GM11168 (cell line): ENCODE measurements at regions not wholly inside any gene's neighbourhood (a gene's known extent, or its start where the extent isn't known, plus 50 kb on each side); places are given as distances from the start of the nearest gene placed in this dataset.

ENCODE experiments used
- in situ Hi-C: fragments of 300-500 bp; cut with MboI; formaldehyde crosslinking; loops from one replicate; pipeline ENCODE4 v1.12.0; 2022; ENCODE audit warnings: low sequenced_read_pairs; ENCODE audit not compliant: unreplicated experiment

DNA sequence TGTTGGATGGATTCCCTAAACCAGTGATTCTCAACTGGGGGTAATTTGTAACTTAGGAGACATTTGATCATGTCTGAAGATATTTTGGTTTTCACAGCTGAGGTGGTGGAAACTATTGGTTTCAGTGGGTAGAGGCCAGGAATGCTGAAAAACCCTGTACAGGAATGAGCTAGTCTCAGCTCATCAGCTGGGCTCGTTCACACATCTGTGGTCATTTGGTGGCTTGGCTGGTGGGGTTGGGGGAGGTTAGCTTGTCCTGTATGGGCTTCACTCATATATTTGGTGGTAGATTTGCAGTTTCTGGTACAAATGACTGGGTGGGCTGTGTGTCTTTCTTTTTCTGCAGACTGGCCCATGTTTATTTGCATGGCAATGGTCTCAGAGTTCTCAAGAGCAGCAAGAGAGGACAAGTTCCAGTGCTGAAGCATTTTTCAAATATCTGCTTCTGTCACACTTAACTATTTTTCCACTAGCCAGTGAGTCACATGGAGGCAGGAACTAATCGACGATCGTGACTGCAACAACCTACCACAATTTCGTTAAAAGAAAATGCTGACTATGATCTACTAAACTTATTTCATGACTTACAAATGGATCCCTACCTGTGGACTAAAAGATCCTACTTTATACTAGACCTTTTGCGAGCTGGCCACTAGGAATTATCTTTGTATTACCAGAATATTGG, 321.7 kb upstream of the PLXNA2 start:
- in situ Hi-C loops: no loop called here

DNA sequence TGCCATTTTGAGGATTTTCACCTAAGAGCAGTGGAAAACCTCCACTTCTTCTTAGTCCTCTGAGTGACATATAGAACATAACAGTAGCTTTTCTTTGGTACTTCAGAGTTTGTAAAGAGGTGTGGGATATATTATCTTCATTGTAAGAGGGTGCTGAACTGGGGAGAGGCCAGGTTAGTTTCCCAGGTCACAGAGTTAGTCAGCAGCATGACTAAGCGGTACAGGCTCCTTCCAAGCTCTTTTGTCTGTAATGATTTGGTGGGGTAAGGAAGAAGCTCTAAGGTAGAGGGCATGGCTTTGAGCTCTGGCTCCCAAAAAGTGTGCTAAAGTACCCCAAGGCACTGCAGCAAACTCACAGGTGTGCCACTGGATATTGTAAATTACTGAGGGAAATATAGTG, 325.0 kb upstream of the PLXNA2 start:
- in situ Hi-C loops: no loop called here

DNA sequence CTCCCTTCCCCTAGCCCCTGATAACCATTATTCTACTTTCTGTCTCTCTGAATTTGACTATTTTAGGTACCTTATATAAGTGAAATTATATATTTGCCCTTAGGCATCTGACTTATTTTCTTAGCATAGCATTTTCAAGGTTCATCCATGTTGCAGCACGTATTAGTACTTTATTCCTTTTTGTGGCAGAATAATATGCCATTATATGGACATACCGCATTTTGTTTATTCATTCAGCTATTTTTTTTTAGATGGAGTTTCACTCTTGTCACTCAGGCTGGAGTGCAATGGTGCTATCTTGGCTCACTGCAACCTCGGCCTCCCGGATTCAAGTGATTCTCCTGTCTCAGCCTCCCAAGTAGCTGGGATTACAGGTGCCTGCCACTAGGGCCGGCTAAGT, 326.2 kb upstream of the PLXNA2 start:
- in situ Hi-C loops: no loop called here

DNA sequence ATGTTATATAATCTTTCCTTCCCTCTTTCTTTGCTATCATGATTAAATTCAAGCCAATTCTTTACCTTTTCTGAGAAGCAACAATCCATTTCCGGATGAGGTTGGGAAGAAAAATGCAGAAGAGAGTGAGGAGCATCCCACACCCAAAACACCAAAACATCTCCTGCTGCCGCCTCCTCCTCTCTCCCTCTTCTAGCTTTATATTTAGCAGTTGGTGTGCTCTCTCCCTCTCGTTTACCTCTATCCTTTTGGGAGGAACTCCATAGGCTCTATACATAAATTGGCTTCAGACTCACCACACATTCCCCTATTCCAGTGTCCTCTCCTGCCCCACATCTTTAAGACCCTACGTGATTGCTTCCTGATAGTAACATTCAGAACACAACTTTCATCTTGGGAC, 332.2 kb upstream of the PLXNA2 start:
- in situ Hi-C loops: no loop called here

DNA sequence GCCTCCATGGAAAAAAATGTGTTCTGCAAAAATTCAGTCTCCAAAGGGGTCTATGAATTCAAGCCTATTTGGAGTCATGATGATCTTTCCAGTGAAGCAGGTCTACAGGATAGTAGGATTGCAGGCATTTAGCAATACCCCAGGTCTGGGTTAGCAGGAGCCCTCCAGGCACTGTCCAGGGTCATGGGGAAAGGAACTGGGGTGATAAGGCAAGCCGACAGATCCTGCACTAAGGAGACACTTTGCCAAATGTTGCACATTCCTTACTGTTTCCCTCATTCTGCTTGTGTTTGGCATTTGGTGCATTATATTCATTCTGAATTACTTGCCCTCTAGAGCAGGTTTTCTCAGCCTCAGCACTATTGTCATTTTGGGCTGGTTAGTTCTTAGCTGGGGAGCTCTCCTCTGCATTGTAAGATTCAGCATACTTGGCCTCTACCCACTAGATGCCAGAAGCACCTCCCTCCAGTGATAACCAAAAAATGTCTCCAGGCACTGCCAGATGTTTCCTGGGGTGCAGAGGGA, 333.3 kb upstream of the PLXNA2 start:
- in situ Hi-C loops: no loop called here

DNA sequence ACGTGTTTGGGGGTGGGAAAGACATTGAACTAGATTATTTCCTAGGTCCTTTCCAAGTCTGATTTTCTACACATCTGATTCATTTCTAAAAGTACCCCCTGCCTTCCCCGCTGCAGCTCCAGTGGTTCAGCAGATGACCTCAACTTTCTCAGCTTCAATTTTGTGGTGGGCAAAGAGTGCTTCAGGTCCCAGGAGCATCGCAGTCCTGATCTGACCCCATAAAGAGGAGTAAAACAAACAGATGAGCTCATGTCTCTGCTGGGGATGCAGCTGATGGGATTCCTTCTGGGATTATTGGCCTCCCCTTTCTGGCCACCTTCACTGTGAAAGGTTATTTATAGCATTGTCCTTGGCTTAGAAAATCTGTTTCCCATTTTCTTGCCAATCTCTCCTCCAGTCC, 337.0 kb upstream of the PLXNA2 start:
- in situ Hi-C loops: no loop called here

DNA sequence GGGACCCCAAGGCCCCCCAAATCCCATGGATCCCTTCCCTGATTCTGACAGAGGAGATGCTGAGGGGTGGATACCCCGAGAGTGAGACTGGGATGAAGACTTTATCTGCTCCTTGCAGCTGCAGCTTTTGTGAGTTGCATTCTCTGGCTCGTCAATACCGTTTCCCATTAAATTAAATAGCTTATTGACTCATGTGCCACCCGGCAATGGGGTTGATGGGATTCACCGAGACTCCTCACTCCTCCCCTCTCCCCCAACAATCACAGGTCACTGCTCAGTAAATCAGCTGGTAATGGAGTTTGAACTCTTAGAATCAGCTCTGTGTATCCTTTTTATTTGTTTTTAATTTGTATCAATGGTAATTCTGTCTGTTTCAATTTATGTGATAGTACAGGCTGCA, 337.5 kb upstream of the PLXNA2 start:
- in situ Hi-C loops: no loop called here

DNA sequence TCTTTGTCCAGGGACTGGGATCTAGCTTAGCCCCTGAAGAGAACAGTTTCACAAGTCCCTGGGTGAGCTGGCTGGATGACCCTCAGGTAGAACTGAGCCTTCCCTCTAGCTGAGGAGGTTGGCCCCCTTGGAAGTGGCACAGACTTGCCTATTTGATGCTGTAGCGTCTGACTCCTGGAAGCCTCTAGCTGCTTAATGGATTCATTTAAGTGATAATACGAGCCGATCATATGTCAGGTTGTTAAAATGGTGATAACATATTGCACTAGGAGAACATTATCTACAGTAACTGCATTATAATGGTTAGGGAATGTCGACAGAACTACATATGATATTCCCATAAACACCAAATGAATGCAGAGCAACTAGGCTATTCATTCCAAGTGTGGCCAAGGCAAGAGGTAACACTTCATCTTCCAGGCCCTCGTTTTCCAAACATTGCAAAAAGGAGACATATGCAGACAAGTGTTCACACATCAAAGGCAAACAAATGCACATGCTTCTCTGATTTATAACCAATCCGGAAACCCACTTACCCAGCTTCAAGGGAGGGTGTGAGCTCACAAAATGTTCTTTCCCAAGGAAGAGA, 340.1 kb upstream of the PLXNA2 start:
- in situ Hi-C loops: no loop called here

DNA sequence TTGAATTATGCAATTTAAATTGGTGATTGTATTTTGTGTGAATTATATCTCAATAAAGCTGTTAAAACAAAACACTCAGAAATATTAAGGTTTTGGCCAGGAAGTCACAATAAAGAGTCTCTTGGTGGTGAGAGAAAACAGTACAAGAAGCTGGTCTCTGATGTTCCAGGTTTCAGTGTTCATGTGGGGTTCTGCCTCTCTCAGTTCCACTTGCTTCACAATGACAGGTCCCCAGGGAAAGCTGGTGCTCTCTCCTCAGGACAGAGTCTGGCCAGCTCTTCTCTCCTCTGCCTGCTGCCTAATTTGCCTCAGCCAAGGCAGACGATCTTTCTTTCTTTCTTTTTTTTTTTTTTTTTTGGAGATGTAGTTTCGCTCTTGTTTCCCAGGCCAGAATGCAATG, 342.9 kb upstream of the PLXNA2 start:
- in situ Hi-C loops: no loop called here

DNA sequence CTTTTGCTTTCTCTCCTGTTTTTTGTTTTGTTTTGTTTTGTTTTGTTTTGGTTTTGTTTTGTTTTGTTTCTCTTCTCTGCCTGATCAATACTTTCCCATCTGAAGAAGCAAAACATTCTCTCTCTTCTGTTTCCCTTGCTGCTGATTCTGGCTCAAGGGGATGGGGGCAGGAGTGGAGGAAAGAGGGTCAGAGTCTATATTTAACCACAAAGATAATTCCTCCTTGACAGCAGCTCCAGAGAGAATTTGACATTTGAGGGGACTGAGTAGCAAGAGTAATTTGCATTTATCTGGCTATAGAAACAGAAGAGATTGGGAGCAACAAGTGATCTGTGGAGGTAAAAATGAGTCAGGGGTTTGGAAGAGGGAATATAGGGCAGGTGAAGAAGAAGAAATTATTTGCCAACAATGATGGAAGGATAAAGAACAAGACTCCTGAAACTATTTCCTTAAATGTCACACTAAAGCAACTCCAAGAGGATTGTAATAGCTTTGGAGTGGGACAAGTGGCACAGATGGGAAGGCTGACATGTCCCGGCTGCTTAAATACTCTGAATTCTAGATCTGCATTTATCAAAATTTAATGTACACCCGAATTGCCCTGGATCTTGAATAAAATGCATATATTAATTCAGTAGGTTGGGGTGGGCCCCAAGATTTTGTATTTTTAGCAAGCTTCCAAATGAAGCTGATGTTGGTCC, 349.3 kb upstream of the PLXNA2 start:
- in situ Hi-C loops: no loop called here

DNA sequence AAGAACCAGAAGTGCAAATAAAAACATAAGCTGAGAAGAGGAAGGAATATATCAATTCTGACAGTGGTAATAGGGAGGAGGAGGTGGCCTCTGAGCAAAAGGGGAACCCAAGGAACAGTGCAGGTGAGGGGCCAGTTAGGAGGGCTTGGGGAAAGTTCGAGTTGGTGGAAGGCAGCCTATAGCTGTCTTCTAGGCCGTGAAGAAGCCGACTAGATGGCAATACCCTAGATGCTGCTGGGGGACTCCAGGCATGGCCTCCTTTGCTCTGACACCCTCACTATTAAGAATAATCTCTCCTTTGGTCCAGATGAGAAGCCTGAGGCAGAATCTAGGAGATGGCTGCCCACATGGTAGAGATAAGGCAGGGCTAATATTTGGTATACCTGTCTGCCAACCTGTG, 351.1 kb upstream of the PLXNA2 start:
- in situ Hi-C loops: no loop called here

DNA sequence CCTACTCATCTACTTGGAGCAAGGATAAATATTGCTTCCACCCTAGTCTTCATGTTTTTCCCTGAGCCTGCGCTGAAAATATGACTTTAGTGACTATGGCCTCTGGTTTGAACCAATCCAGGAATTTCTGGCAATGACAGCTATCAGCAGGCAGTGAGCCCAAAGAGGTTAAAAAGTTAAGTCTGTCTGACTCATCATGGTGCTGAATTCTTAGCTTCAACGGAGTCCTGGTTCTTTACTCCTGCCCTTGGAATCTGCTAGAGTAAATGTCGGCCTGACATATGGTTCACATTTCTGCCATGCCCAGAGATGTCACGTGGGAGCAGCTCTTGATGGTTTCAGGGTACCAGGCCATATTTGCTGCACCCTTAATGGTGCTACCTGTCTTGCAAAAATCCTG, 351.6 kb upstream of the PLXNA2 start:
- in situ Hi-C loops: no loop called here

DNA sequence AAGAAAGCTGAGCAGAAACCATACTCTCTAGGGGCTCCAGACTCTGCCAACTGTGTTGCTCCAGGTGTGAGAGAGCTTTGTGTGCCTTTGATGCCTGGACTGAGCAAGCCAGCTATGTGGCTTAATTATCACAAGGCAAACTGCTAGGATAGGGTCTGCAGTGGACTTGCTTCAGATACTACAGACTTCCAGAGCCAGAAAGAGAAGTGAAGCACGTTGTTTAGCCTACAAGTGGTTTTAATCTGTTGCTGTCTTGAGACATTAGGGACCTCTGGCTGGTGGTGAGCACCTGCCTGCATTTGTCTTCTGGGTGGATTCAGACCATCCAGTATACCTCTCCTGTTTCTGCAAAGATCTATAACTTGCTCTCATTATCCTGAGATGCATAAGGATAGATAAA, 353.4 kb upstream of the PLXNA2 start:
- in situ Hi-C loops: no loop called here

DNA sequence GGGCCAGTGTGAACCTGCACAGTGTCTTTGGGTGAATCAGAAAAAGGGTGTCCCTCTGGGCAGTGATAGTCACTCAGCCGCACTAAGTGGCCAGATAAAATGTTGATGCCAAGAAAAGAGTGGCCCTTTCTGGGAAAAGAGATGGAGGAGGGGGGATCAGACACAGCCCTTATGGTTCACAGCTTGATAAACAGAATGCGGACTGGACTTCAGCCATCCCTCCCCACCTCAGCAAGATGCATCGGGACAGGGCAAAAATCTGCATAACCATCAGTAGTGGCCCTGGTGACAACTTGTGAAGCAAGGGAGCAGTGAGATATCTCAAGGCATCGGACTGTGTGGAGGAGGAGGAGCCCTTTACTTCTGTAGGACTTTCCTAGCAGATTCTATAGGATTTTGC, 353.8 kb upstream of the PLXNA2 start:
- in situ Hi-C loops: no loop called here

DNA sequence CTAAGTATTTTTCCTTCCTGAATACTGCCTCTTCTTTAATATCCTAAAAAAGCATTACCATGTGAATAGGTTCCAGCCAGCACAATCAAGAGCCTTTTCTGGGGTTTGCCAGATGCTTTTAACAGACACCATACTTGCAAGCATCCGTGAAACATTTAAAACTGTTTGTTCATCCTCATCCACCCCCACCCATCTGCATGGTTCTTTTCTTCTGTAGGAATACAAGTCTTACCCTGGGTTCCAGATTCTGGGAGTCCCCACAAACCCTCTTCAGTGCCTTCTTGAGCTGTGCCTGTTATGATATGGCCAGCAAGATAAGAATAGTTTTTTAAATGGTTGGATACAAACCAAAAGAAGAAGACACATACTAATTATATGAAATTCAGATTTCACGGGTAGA, 354.9 kb upstream of the PLXNA2 start:
- in situ Hi-C loops: no loop called here

DNA sequence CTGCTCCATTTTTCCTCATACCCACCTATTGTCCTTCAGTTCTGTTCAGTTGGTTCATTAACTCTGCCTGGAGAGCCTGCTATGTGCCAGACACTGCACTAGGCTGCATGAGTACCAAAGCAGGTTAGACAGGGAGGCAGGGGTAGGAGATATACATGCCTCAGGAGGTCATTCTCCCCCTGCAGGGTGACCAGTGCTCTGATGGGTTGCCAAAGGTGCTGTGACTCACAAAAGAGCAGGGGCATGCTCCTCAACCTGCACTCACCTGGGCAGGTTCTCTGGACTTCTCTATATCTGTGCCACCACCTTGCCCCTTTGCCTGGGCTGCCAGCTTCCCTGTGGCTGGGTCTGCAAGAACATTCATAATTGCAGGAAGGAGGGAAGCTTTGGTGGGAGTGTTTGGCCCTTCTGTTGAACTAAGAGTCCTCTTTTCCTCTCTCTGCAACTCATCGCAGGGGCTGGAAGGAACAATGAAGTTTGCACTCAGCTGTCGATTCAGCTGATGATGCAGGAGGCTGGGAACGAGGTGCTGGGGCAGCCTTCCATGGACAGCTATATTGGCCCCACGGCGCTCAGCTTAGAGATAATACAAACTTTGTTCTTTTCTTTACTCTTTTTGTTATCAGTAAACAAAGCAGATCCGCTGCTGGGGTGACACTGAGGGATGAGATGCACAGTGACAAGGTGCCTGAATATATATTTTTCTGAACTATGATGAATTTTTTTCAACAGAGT, 356.4 kb upstream of the PLXNA2 start:
- in situ Hi-C loops: no loop called here

DNA sequence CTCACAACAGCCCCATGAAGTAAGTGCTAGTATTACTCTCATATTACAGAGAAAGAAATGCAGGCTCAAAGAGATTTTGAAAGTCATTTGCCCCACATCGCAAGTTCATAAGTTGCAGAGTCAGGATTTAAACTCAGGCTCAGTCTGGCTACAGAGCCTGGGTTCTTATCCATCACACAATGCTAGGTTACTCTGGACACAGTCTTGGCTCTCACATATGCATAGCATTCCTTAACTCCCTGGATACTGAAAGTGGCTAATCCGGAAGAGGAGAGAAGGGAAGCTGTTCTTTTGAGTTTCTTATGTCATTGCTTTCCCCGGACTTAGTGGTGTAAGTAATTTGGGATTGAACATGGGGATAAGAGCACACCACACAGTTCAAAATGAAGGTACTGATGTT, 357.4 kb upstream of the PLXNA2 start:
- in situ Hi-C loops: no loop called here

DNA sequence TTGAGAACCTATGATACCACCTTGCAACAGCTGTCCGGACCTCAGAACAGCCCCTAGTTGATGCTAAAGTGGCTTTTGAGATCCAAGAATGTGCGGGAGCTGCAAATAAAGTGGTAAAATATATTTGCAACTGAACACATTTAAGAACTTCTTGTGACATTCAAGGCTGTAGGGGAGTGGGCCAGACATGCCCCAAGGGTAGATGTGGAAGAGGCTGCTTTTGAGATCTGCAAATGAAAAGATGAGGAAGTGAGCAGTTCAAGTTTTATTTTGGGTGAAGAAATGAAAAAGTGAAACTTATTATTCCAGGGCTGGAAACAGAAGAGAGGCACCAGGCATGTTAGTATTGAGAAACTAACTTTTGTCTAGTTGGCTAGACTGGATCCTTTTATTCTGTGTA, 359.5 kb upstream of the PLXNA2 start:
- in situ Hi-C loops: no loop called here

DNA sequence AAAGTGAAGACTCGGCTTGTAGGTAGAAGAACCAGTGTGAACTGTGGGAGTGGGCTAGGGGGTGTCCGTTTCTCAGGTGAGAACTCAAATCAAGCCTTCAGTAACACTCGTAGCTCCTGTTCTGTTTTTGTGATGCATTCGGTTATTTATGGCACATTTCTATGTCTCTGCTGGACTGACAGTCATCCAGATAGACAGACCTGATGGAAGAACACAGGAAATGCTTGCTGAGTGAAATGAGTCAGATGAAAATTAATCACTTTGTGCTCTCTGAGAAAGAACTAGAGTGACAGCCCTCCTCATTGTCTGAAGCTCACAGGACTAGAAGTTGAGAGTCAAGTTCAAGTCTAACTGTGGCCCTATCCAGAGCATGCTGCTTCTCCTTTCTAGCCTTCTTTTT, 360.1 kb upstream of the PLXNA2 start:
- in situ Hi-C loops: no loop called here

DNA sequence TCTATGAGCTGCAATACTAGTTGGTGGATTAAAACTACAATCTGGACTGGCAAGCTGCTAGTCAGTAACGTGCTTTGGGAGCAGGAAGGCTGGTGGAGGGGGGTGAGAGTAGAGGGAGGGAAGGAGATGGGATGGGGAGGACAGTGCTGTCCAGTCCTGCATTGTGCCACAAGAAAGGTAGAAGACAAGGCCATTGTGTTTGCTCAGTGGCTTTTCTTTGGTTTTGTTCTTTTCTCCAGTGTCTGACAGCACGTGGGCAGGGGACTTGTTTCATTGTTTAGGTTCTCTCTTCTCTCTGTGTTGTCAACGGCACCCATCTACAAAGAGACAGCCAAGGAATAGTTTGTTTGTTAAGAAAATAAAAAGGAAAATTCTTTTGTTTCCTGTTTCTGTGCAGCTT, 362.8 kb upstream of the PLXNA2 start:
- in situ Hi-C loops: no loop called here

DNA sequence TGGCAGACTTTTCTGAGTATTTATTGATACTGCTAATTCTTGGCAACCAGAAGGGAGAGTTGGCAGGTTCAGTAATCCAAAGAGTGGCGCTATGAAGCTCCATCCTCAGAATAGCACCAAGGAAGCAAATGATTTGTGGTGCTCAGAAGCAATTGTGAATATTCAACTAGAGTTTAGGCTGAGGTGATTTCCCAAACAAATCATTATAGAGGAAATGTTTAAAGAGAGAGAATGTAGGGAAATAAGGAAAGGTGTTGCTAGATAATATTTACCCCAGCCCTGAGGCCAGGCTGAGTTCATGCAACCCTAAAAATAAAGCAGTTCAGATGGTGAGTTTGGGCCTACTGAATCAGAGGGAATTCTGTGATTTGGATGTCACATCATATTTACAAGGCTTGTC, 363.4 kb upstream of the PLXNA2 start:
- in situ Hi-C loops: no loop called here
